RWPE1 (cell line): ENCODE measurements at regions not wholly inside any gene's neighbourhood (a gene's known extent, or its start where the extent isn't known, plus 50 kb on each side); places are given as distances from the start of the nearest gene placed in this dataset.

Experiments used
- CTCF ChIA-PET: fragments of 350-600 bp; sonication (Branson Sonifier 250); formaldehyde crosslinking; extraction: SDS; loops from one replicate; lab custom pipeline; 2021; lab: Yijun Ruan, JAX
- POLR2A ChIA-PET: fragments of 400-600 bp; formaldehyde crosslinking; extraction: SDS; loops from one replicate; lab custom pipeline; 2020; ENCODE audit warnings: antibody characterized with exemption; ENCODE audit not compliant: low non-redundant PET; lab: Yijun Ruan, JAX
- DNase-seq: peaks from one replicate; pipeline ENCODE4 v3.0.0; 2012; ENCODE audit warnings: low spot score
- H3K27ac ChIP-seq: fragments of 450-650 bp; 2 replicates; pipeline ENCODE4 v1.5.1; 2017
- TF ChIP-seq, protein P1 (sequence below): fragments of 450-650 bp; conservative IDR thresholded peaks from 2 replicates; pipeline ENCODE4 v1.5.1; 2017; ENCODE audit warnings: low read depth, mild to moderate bottlenecking

DNA sequence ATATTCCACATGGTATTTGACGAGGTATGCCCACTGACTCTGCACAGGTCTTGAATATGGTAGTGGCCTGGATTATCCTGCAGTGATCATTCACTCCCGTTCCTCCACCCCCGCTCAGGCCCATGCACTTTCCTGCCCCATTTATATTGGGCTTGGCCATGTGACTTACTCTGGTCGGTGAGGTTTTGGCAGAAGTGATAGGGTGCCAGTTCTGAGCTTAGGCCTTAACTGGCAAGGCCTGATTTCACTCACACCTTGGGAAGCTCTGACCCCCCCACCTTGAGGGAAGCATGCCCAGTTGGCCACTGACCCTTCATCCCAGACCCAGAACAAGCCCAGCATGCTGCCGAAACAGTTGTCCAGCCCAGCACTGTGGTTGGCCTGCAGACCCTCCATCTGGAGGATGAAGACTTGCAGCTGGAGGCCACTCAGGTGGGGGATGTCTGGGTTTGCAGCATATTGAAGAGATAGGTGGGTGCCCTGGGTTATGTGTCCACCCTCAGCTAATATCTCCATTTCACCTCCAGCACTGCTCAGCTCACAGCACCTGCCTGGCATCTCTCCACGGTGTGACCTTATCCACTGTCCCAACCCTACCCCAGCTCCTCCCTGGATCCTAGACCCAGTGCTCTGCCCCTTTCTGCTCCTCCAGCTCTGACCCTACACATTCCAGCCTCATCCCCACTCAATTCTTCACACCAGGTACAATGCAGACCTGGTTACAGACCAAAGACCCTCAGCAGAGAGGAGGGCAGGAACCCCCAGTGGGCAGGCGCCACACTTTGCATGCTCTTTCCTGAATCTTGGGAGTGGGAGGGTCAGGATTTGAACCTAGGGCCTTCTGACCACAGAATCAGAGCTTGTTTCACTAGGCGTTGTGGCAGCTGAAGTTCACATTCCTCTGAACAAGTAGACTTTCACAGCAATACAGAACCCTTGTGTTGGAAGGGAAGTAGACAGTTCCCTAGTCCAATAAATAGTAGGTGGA is 138.1 kb upstream of the CHST15 start:
- ChIA-PET CTCF (interaction anchor here (0.6 to 0.8 kb wide), 3 partner anchors 11 to 194 kb away, joined by 4 to 6 read pairs (median 5); no protein-coding TSS in a partner anchor), POLR2A (no interaction called here)
- H3K27ac ChIP-seq = no peak overlapping the region
- TF ChIP-seq, protein P1, sequence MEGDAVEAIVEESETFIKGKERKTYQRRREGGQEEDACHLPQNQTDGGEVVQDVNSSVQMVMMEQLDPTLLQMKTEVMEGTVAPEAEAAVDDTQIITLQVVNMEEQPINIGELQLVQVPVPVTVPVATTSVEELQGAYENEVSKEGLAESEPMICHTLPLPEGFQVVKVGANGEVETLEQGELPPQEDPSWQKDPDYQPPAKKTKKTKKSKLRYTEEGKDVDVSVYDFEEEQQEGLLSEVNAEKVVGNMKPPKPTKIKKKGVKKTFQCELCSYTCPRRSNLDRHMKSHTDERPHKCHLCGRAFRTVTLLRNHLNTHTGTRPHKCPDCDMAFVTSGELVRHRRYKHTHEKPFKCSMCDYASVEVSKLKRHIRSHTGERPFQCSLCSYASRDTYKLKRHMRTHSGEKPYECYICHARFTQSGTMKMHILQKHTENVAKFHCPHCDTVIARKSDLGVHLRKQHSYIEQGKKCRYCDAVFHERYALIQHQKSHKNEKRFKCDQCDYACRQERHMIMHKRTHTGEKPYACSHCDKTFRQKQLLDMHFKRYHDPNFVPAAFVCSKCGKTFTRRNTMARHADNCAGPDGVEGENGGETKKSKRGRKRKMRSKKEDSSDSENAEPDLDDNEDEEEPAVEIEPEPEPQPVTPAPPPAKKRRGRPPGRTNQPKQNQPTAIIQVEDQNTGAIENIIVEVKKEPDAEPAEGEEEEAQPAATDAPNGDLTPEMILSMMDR = no peak
- no peak for DNase-seq

DNA sequence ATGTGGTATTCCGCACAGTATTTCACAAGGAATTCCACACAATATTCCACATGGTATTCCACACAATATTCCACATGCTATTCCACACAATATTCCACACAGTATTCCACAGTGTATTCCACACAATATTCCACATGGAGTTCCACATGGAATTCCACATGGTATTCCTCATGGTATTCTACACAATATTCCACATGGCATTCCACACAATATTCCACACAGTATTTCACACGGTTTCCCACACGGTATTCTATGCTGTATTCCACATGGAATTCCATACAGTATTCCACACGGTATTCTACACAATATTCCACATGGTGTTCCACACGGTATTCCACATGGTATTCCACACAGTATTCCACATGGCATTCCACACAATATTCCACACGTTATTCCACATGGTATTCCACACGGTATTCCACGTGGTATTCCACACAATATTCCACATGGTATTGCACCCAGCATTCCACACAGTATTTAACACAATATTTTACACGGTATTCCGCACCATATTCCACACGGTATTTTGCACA is 137.3 kb upstream of the CHST15 start:
- H3K27ac ChIP-seq = no peak overlapping the region
- no peak for DNase-seq
- POLR2A ChIA-PET = no interaction called here
- CTCF ChIA-PET = no interaction called here
- TF ChIP-seq, protein P1 = no peak

DNA sequence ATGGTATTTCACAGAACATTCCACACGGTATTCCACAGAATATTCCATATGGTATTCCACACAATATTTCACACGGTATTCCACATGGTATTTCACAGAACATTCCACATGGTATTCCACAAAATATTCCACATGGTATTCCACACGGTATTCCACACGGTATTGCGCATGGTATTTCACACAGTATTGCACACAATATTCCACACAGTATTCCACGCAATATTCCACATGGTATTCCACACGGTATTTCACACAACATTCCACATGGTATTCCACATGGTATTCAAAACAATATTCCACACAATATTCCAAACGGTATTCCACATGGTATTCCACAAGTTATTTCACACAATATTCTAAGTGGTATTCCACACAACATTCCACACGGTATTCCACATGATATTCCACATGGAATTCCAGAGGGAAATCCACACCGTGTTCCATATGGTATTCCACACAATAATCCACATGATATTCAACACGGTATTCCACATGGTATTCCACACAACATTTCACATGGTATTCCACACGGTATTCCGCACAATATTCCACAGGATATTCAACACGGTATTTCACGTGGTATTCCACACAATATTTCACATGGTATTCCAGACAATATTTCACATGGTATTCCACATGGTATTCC is 136.7 kb upstream of the CHST15 start:
- TF ChIP-seq, protein P1 = no peak
- no peak for DNase-seq
- CTCF ChIA-PET = no interaction called here
- no peak overlapping the region for H3K27ac ChIP-seq
- POLR2A ChIA-PET = no interaction called here

DNA sequence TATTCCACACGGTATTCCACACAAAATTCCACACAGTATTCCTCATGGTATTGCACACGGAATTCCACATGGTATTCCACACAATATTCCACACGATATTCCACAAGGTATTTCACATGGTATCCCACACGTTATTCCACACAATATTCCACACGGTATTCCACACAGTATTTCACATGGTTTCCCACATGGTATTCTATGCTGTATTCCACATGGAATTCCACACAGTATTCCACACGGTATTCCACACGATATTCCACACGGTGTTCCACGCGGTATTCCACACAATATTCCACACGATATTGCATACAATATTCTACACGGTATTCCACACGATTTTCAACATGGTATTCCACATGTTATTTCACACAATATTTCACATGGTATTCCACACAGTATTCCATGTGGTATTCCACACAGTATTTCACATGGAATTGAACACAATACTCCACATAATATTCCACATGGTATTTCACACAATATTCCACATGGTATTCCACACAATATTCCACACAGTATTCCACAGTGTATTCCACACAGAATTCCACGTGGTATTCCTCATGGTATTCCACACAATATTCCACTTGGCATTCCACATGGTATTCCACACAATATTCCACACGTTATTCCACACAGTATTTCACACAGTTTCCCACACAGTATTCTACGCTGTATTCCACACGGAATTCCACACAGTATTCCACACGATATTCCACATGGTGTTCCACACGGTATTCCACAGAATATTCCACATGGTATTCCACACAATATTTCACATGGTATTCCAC is 136.0 kb upstream of the CHST15 start:
- ChIA-PET CTCF (no interaction called here), POLR2A (no interaction called here)
- TF ChIP-seq, protein P1 = no peak
- no peak for DNase-seq
- H3K27ac ChIP-seq = no peak overlapping the region

DNA sequence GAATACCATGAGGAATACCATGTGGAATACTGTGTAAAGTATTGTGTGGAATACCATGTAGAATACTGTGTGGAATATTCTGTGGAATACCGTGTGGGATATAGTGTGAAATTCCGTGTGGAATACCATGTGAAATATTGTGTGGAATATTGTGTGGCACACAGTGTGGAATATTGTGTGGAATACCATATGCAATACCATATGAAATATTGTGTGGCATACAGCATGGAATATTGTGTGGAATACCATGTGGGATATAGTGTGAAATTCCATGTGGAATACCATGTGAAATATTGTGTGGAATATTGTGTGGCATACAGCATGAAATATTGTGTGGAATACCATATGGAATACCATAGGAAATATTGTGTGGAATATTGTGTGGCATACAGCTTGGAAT is 135.1 kb upstream of the CHST15 start:
- TF ChIP-seq, protein P1 = no peak
- ChIA-PET CTCF (no interaction called here), POLR2A (no interaction called here)
- no peak for DNase-seq
- no peak overlapping the region for H3K27ac ChIP-seq

DNA sequence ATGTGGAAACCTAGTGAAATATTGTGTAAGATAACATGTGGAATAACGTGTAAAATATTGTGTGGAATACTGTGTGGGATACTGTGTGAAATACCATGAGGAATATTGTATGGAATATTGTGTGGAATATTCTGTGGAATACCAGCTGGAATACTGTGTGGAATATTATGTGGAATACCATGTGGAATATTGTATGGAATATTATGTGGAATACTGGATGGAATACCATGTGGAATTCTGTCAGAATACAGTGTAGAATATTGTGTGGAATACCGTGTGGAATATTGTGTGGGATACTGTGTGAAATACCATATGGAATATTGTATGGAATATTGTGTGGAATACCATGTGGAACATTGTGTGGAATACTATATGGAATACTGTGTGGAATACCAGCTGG is 134.6 kb upstream of the CHST15 start:
- CTCF ChIA-PET = no interaction called here
- TF ChIP-seq, protein P1 = no peak
- no peak for DNase-seq
- H3K27ac ChIP-seq = no peak overlapping the region
- POLR2A ChIA-PET = no interaction called here
